ENCODE measurements at regions not wholly inside any gene's neighbourhood (a gene's known extent, or its start where the extent isn't known, plus 50 kb on each side); places are given as distances from the start of the nearest gene placed in this dataset.

DNA sequence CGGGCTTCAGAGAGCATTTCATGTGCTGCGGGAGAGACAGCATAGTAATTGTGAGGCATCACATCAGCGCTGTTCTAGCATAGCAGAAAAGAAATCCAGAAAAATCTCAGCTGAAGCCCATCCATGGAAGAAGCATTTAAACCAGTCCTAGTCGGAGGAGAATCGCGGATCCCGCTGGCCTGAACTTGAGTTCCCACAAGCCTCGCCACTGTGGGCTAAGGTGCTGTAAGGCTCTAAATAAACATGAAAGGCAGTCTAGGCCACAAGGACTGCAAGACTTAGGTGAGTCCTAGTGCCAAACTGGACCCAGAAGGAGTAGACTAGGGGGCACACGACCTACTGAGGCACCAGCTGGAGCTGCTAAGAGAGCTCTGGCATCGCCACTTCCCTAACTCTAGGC is 1225.3 kb upstream of the CHAC2 start:
- peaks cover 0 to 9% (median 0%) of the 10 kb centered on the region in 4 donors for H3K9me3 ChIP-seq
- 84 to 89% methylated on average over 10 of the region's 10 CpGs for WGBS, 2 donors
- no peak overlapping the region for H3K27ac ChIP-seq
- intact Hi-C loops (cut with DNase I), result no loop called here
- DNase-seq, result no peak
- no peaks in the 10 kb centered on the region for H3K4me1 ChIP-seq
- H3K4me3 ChIP-seq, result no peak overlapping the region
- TF ChIP-seq EP300 (IDR thresholded peaks at IDR 0.05), result no peak
- TF ChIP-seq POLR2AphosphoS5 (IDR thresholded peaks at IDR 0.05), result no peak
- no peak for TF ChIP-seq CTCF (IDR thresholded peaks at IDR 0.05)
- no peak for TF ChIP-seq POLR2A (IDR thresholded peaks at IDR 0.05)
- H3K36me3 ChIP-seq, result no peaks in the 10 kb centered on the region
- H3K27me3 ChIP-seq, result no peaks in the 10 kb centered on the region

DNA sequence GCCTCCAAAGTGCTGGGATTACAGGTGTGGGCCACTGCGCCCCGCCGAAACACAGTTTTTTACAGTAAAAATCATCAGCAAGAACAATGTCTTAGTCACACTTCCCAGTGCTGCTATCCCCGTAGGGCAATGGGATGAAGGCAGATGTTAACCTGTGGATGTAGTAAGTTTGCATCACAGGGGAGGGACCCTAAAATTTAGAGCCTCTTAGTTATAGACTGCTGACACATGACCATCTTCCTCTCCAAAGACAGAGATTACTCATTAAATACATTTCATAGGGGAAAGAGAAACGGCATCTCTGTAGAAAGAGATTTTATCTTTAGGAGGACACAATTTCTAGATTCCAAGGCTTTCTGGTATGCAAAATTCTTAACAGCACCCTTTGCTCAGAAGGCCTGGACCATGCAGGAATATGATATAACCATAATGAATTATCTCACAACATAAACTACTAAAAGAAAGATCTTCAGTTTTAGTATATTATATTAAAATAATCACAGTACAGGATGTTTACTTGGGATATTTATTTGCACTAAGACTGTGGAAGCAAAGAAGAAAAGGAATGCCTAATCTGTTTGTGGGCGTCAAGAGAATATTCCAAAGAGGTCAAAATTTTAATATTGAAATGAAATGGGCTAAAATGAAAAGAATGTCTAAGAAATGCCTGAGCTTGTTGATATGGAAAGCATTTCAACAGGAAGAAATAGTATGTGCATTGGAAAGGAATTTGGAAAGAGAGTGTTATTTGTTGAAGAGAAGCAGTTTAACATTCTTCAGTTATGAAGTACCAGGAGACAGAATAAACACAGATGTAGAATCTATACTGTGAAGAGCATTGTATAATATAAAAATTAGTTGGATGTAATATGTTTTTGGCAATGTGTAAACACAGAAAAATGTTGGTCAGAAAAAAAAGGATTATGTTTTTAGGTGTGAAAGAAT is 1228.3 kb upstream of the CHAC2 start:
- H3K9me3 ChIP-seq, result peaks cover 0 to 3% (median 0%) of the 10 kb centered on the region in 4 donors
- H3K27me3 ChIP-seq, result no peaks in the 10 kb centered on the region
- no peak overlapping the region for H3K27ac ChIP-seq
- no peaks in the 10 kb centered on the region for H3K4me1 ChIP-seq
- intact Hi-C loops (cut with DNase I), result no loop called here
- 78 to 81% methylated on average over 6 of the region's 6 CpGs for WGBS, 2 donors
- no peak overlapping the region for H3K4me3 ChIP-seq
- no peak for DNase-seq
- no peaks in the 10 kb centered on the region for H3K36me3 ChIP-seq
- TF ChIP-seq POLR2A (IDR thresholded peaks at IDR 0.05), result no peak
- no peak for TF ChIP-seq EP300 (IDR thresholded peaks at IDR 0.05)
- no peak for TF ChIP-seq POLR2AphosphoS5 (IDR thresholded peaks at IDR 0.05)
- no peak for TF ChIP-seq CTCF (IDR thresholded peaks at IDR 0.05)

- Histone ChIP-seq H3K4me1 (no peaks in the 10 kb centered on the region), H3K9me3 (no peaks in the 10 kb centered on the region), H3K27ac (no peak overlapping the region), H3K4me3 (no peak overlapping the region), H3K36me3 (no peaks in the 10 kb centered on the region), H3K27me3 (no peaks in the 10 kb centered on the region)
- 17 to 53% methylated on average over 1 of the region's 1 CpG for WGBS, 2 donors
- no peak for DNase-seq
- intact Hi-C loops (cut with DNase I), result no loop called here
- TF ChIP-seq CTCF (IDR thresholded peaks at IDR 0.05), result no peak
- TF ChIP-seq EP300 (IDR thresholded peaks at IDR 0.05), result no peak
- no peak for TF ChIP-seq POLR2AphosphoS5 (IDR thresholded peaks at IDR 0.05)
- no peak for TF ChIP-seq POLR2A (IDR thresholded peaks at IDR 0.05)
Observed at GRCh38 chr2:52537588-52537987, 1230.0 kb upstream of the CHAC2 start.

GRCh38 chr2:52536929-52537460 is 1230.6 kb upstream of the CHAC2 start:
- no peaks in the 10 kb centered on the region for H3K36me3 ChIP-seq
- intact Hi-C loops (cut with DNase I), result no loop called here
- no peak overlapping the region for H3K4me3 ChIP-seq
- H3K9me3 ChIP-seq, result no peaks in the 10 kb centered on the region
- H3K27me3 ChIP-seq, result no peaks in the 10 kb centered on the region
- H3K4me1 ChIP-seq, result no peaks in the 10 kb centered on the region
- 85 to 86% methylated on average over 3 of the region's 3 CpGs for WGBS, 2 donors
- TF ChIP-seq POLR2A (IDR thresholded peaks at IDR 0.05), result no peak
- TF ChIP-seq EP300 (IDR thresholded peaks at IDR 0.05), result no peak
- TF ChIP-seq POLR2AphosphoS5 (IDR thresholded peaks at IDR 0.05), result no peak
- no peak for TF ChIP-seq CTCF (IDR thresholded peaks at IDR 0.05)
- DNase-seq, result no peak
- H3K27ac ChIP-seq, result no peak overlapping the region

Measured in sigmoid colon (tissue), 6 donors.